ENCODE measurements at regions not wholly inside any gene's neighbourhood (a gene's known extent, or its start where the extent isn't known, plus 50 kb on each side); places are given as distances from the start of the nearest gene placed in this dataset.

GRCh38 chr1:194709439-194709838 is 1523.0 kb upstream of the B3GALT2 start:
- no peaks in the 10 kb centered on the region for H3K36me3 Mint-ChIP-seq
- H3K4me1 Mint-ChIP-seq = no peaks in the 10 kb centered on the region
- no peak overlapping the region for H3K4me3 Mint-ChIP-seq
- no peak overlapping the region for H3K27ac Mint-ChIP-seq
- H3K27me3 Mint-ChIP-seq (ENCODE audit: low read depth in 3 of 3) = no peaks in the 10 kb centered on the region
- no peak for DNase-seq
- H3K9me3 Mint-ChIP-seq = peaks cover 3 to 17% (median 9%) of the 10 kb centered on the region in 6 donors

GRCh38 chr1:194707074-194707473 is 1520.7 kb upstream of the B3GALT2 start:
- no peaks in the 10 kb centered on the region for H3K27me3 Mint-ChIP-seq (ENCODE audit: low read depth in 3 of 3)
- no peak overlapping the region for H3K4me3 Mint-ChIP-seq
- H3K36me3 Mint-ChIP-seq = no peaks in the 10 kb centered on the region
- no peak for DNase-seq
- H3K9me3 Mint-ChIP-seq = peaks cover 3 to 22% (median 8%) of the 10 kb centered on the region in 6 donors
- H3K4me1 Mint-ChIP-seq = no peaks in the 10 kb centered on the region
- H3K27ac Mint-ChIP-seq = no peak overlapping the region

GRCh38 chr1:194705123-194705854 is 1518.9 kb upstream of the B3GALT2 start:
- Mint-ChIP-seq H3K9me3 (peaks cover 0 to 20% (median 7%) of the 10 kb centered on the region in 6 donors), H3K4me3 (no peak overlapping the region), H3K36me3 (no peaks in the 10 kb centered on the region), H3K27ac (no peak overlapping the region), H3K27me3 (ENCODE audit: low read depth in 3 of 3) (no peaks in the 10 kb centered on the region), H3K4me1 (no peaks in the 10 kb centered on the region)
- DNase-seq = no peak

GRCh38 chr1:194698908-194699318 is 1512.5 kb upstream of the B3GALT2 start:
- H3K27me3 Mint-ChIP-seq (ENCODE audit: low read depth in 3 of 3) = peaks cover 0 to 2% (median 0%) of the 10 kb centered on the region in 3 donors
- no peak overlapping the region for H3K4me3 Mint-ChIP-seq
- no peaks in the 10 kb centered on the region for H3K4me1 Mint-ChIP-seq
- no peak for DNase-seq
- H3K27ac Mint-ChIP-seq = no peak overlapping the region
- no peaks in the 10 kb centered on the region for H3K36me3 Mint-ChIP-seq
- peaks cover 3 to 19% (median 9%) of the 10 kb centered on the region in 6 donors for H3K9me3 Mint-ChIP-seq

GRCh38 chr1:194693244-194693643 is 1506.8 kb upstream of the B3GALT2 start:
- H3K4me1 Mint-ChIP-seq = no peaks in the 10 kb centered on the region
- no peak overlapping the region for H3K4me3 Mint-ChIP-seq
- H3K27me3 Mint-ChIP-seq (ENCODE audit: low read depth in 3 of 3) = peaks cover 0 to 2% (median 1%) of the 10 kb centered on the region in 3 donors
- H3K36me3 Mint-ChIP-seq = no peaks in the 10 kb centered on the region
- peaks cover 1 to 17% (median 12%) of the 10 kb centered on the region in 6 donors for H3K9me3 Mint-ChIP-seq
- H3K27ac Mint-ChIP-seq = no peak overlapping the region
- DNase-seq = no peak

- H3K4me3 Mint-ChIP-seq = no peak overlapping the region
- no peak overlapping the region for H3K27ac Mint-ChIP-seq
- no peaks in the 10 kb centered on the region for H3K36me3 Mint-ChIP-seq
- H3K9me3 Mint-ChIP-seq = peaks cover 3 to 36% (median 18%) of the 10 kb centered on the region in 6 donors
- no peak for DNase-seq
- no peaks in the 10 kb centered on the region for H3K4me1 Mint-ChIP-seq
- peaks cover 0 to 1% (median 1%) of the 10 kb centered on the region in 3 donors for H3K27me3 Mint-ChIP-seq (ENCODE audit: low read depth in 3 of 3)
Measured at GRCh38 chr1:194684636-194685035, 1498.2 kb upstream of the B3GALT2 start.

GRCh38 chr1:194658090-194658439 is 1471.7 kb upstream of the B3GALT2 start:
- H3K9me3 Mint-ChIP-seq = peaks cover 21 to 52% (median 32%) of the 10 kb centered on the region in 6 donors
- no peaks in the 10 kb centered on the region for H3K4me1 Mint-ChIP-seq
- H3K4me3 Mint-ChIP-seq = no peak overlapping the region
- no peak overlapping the region for H3K27ac Mint-ChIP-seq
- H3K27me3 Mint-ChIP-seq (ENCODE audit: low read depth in 3 of 3) = no peaks in the 10 kb centered on the region
- H3K36me3 Mint-ChIP-seq = no peaks in the 10 kb centered on the region
- no peak for DNase-seq

GRCh38 chr1:194654956-194655355 is 1468.5 kb upstream of the B3GALT2 start:
- no peak for DNase-seq
- Mint-ChIP-seq H3K4me3 (no peak overlapping the region), H3K27ac (no peak overlapping the region), H3K27me3 (ENCODE audit: low read depth in 3 of 3) (no peaks in the 10 kb centered on the region), H3K36me3 (no peaks in the 10 kb centered on the region), H3K4me1 (no peaks in the 10 kb centered on the region), H3K9me3 (peaks cover 7 to 41% (median 14%) of the 10 kb centered on the region in 6 donors)

- Mint-ChIP-seq H3K4me1 (no peaks in the 10 kb centered on the region), H3K9me3 (peaks cover 4 to 31% (median 9%) of the 10 kb centered on the region in 6 donors), H3K27me3 (ENCODE audit: low read depth in 3 of 3) (no peaks in the 10 kb centered on the region), H3K27ac (no peak overlapping the region), H3K36me3 (no peaks in the 10 kb centered on the region), H3K4me3 (no peak overlapping the region)
- no peak for DNase-seq
Measured at GRCh38 chr1:194653385-194653784, 1467.0 kb upstream of the B3GALT2 start.

- no peak for DNase-seq
- Mint-ChIP-seq H3K9me3 (peaks cover 3 to 19% (median 11%) of the 10 kb centered on the region in 6 donors), H3K4me1 (no peaks in the 10 kb centered on the region), H3K36me3 (no peaks in the 10 kb centered on the region), H3K4me3 (no peak overlapping the region), H3K27me3 (ENCODE audit: low read depth in 3 of 3) (peaks cover 0 to 1% (median 0%) of the 10 kb centered on the region in 3 donors), H3K27ac (no peak overlapping the region)
Measured at GRCh38 chr1:194647118-194647517, 1460.7 kb upstream of the B3GALT2 start.

GRCh38 chr1:194644528-194644927 is 1458.1 kb upstream of the B3GALT2 start:
- Mint-ChIP-seq H3K36me3 (no peaks in the 10 kb centered on the region), H3K27ac (no peak overlapping the region), H3K4me1 (no peaks in the 10 kb centered on the region), H3K4me3 (no peak overlapping the region), H3K9me3 (peaks cover 7 to 24% (median 15%) of the 10 kb centered on the region in 6 donors), H3K27me3 (ENCODE audit: low read depth in 3 of 3) (peaks cover 0 to 1% (median 0%) of the 10 kb centered on the region in 3 donors)
- DNase-seq = no peak

- Mint-ChIP-seq H3K27ac (no peak overlapping the region), H3K4me1 (no peaks in the 10 kb centered on the region), H3K4me3 (no peak overlapping the region), H3K27me3 (ENCODE audit: low read depth in 3 of 3) (peaks cover 0 to 1% (median 0%) of the 10 kb centered on the region in 3 donors), H3K9me3 (peaks cover 7 to 40% (median 22%) of the 10 kb centered on the region in 6 donors), H3K36me3 (no peaks in the 10 kb centered on the region)
- no peak for DNase-seq
Measured at GRCh38 chr1:194640322-194640721, 1453.9 kb upstream of the B3GALT2 start.

GRCh38 chr1:194629011-194629410 is 1442.6 kb upstream of the B3GALT2 start:
- Mint-ChIP-seq H3K27me3 (ENCODE audit: low read depth in 3 of 3) (no peaks in the 10 kb centered on the region), H3K9me3 (peaks cover 8 to 32% (median 11%) of the 10 kb centered on the region in 6 donors), H3K36me3 (no peaks in the 10 kb centered on the region), H3K4me1 (no peaks in the 10 kb centered on the region), H3K4me3 (no peak overlapping the region), H3K27ac (no peak overlapping the region)
- no peak for DNase-seq

- H3K27me3 Mint-ChIP-seq (ENCODE audit: low read depth in 3 of 3) = no peaks in the 10 kb centered on the region
- no peaks in the 10 kb centered on the region for H3K4me1 Mint-ChIP-seq
- no peak overlapping the region for H3K4me3 Mint-ChIP-seq
- peaks cover 9 to 46% (median 13%) of the 10 kb centered on the region in 6 donors for H3K9me3 Mint-ChIP-seq
- no peak overlapping the region for H3K27ac Mint-ChIP-seq
- H3K36me3 Mint-ChIP-seq = no peaks in the 10 kb centered on the region
- no peak for DNase-seq
Measured at GRCh38 chr1:194624833-194625232, 1438.4 kb upstream of the B3GALT2 start.

- H3K4me3 Mint-ChIP-seq = no peak overlapping the region
- H3K9me3 Mint-ChIP-seq = peaks cover 0 to 44% (median 20%) of the 10 kb centered on the region in 6 donors
- no peak for DNase-seq
- no peaks in the 10 kb centered on the region for H3K27me3 Mint-ChIP-seq (ENCODE audit: low read depth in 3 of 3)
- H3K27ac Mint-ChIP-seq = no peak overlapping the region
- H3K4me1 Mint-ChIP-seq = no peaks in the 10 kb centered on the region
- no peaks in the 10 kb centered on the region for H3K36me3 Mint-ChIP-seq
Measured at GRCh38 chr1:194618101-194618500, 1431.7 kb upstream of the B3GALT2 start.
